ENCODE measurements at regions not wholly inside any gene's neighbourhood (a gene's known extent, or its start where the extent isn't known, plus 50 kb on each side); places are given as distances from the start of the nearest gene placed in this dataset.

DNA sequence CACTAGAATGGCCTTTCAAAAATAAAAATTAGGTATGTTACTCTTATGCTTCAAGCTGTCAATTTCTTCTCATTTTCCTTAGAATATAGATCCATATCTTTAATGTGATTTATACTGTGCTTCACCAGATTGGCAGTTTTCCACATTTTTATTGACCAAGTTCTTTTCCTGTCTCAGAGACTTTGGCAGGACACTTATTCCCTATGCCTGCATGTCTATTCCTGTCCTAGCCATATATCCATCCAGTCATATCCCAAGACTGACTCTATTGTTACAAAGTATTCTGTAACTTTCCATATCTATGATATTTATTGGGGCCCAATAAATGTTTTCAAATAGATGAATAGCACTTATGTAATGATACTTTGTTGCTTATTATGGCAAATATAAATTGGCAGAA lies 450.7 kb downstream of the GASK1B start:
- TF ChIP-seq, protein P1, sequence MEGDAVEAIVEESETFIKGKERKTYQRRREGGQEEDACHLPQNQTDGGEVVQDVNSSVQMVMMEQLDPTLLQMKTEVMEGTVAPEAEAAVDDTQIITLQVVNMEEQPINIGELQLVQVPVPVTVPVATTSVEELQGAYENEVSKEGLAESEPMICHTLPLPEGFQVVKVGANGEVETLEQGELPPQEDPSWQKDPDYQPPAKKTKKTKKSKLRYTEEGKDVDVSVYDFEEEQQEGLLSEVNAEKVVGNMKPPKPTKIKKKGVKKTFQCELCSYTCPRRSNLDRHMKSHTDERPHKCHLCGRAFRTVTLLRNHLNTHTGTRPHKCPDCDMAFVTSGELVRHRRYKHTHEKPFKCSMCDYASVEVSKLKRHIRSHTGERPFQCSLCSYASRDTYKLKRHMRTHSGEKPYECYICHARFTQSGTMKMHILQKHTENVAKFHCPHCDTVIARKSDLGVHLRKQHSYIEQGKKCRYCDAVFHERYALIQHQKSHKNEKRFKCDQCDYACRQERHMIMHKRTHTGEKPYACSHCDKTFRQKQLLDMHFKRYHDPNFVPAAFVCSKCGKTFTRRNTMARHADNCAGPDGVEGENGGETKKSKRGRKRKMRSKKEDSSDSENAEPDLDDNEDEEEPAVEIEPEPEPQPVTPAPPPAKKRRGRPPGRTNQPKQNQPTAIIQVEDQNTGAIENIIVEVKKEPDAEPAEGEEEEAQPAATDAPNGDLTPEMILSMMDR (IDR thresholded peaks at IDR 0.05; ENCODE audit: insufficient read depth, low read length, poor library complexity, severe bottlenecking), result no peak
- TF ChIP-seq EZH2phosphoT487 (conservative IDR thresholded peaks at IDR 0.05; ENCODE audit: low read length), result no peak

Data from SU-DHL-6 (cell line).